ENCODE measurements at regions not wholly inside any gene's neighbourhood (a gene's known extent, or its start where the extent isn't known, plus 50 kb on each side); places are given as distances from the start of the nearest gene placed in this dataset.

- TF ChIP-seq POLR2A (IDR thresholded peaks at IDR 0.05): no peak
- TF ChIP-seq CTCF (IDR thresholded peaks at IDR 0.05): no peak
Measured at GRCh38 chr2:144162652-144163051, 357.3 kb downstream of the ZEB2 start.

Data from uterus (tissue), 2 donors.